ENCODE measurements at regions not wholly inside any gene's neighbourhood (a gene's known extent, or its start where the extent isn't known, plus 50 kb on each side); places are given as distances from the start of the nearest gene placed in this dataset.
"Not testable (repeated sequence)": the region's sequence is repeated elsewhere in the genome, so short reads cannot be mapped to it uniquely, and the experiment has no call there.

GRCh38 chr1:199220031-199220430 is 581.2 kb downstream of the PTPRC start:
- DNase-seq (ENCODE audit: low spot score) = no peak

GRCh38 chr1:199221371-199222150 is 582.7 kb downstream of the PTPRC start:
- no peak for DNase-seq (ENCODE audit: low spot score)

GRCh38 chr1:199223936-199224335 is 585.1 kb downstream of the PTPRC start:
- no peak for DNase-seq (ENCODE audit: low spot score)

- no peak for DNase-seq (ENCODE audit: low spot score)
Observed at GRCh38 chr1:199226163-199226562, 587.3 kb downstream of the PTPRC start.

- DNase-seq (ENCODE audit: low spot score) = no peak
Observed at GRCh38 chr1:199242147-199242546, 603.3 kb downstream of the PTPRC start.

GRCh38 chr1:199242601-199243000 is 603.8 kb downstream of the PTPRC start:
- no peak for DNase-seq (ENCODE audit: low spot score)

GRCh38 chr1:199243423-199244061 is 604.7 kb downstream of the PTPRC start:
- peak; percentile 64 for DNase-seq (ENCODE audit: low spot score)

- DNase-seq (ENCODE audit: low spot score) = no peak
Observed at GRCh38 chr1:199245946-199246345, 607.1 kb downstream of the PTPRC start.

GRCh38 chr1:199246716-199247115 is 607.9 kb downstream of the PTPRC start:
- no peak for DNase-seq (ENCODE audit: low spot score)

- no peak for DNase-seq (ENCODE audit: low spot score)
Observed at GRCh38 chr1:199247891-199248290, 609.1 kb downstream of the PTPRC start.

- not testable (repeated sequence) for DNase-seq (ENCODE audit: low spot score)
Observed at GRCh38 chr1:199254040-199254439, 615.2 kb downstream of the PTPRC start.

GRCh38 chr1:199261328-199261727 is 622.5 kb downstream of the PTPRC start:
- DNase-seq (ENCODE audit: low spot score) = no peak

- DNase-seq (ENCODE audit: low spot score) = no peak
Observed at GRCh38 chr1:199264283-199264682, 625.4 kb downstream of the PTPRC start.

GRCh38 chr1:199264911-199265310 is 626.1 kb downstream of the PTPRC start:
- DNase-seq (ENCODE audit: low spot score) = no peak

GRCh38 chr1:199265319-199265718 is 626.5 kb downstream of the PTPRC start:
- no peak for DNase-seq (ENCODE audit: low spot score)

- DNase-seq (ENCODE audit: low spot score) = no peak
Observed at GRCh38 chr1:199269241-199269640, 630.4 kb downstream of the PTPRC start.

- no peak for DNase-seq (ENCODE audit: low spot score)
Observed at GRCh38 chr1:199272139-199272544, 633.3 kb downstream of the PTPRC start.

- peak; percentile 59 for DNase-seq (ENCODE audit: low spot score)
Observed at GRCh38 chr1:199272628-199273086, 633.8 kb downstream of the PTPRC start.

GRCh38 chr1:199273837-199274379 is 635.1 kb downstream of the PTPRC start:
- peak; percentile 33 for DNase-seq (ENCODE audit: low spot score)

GRCh38 chr1:199279067-199279466 is 640.2 kb downstream of the PTPRC start:
- no peak for DNase-seq (ENCODE audit: low spot score)

GRCh38 chr1:199279872-199280645 is 641.2 kb downstream of the PTPRC start:
- DNase-seq (ENCODE audit: low spot score) = no peak

- no peak for DNase-seq (ENCODE audit: low spot score)
Observed at GRCh38 chr1:199282751-199283305, 644.0 kb downstream of the PTPRC start.
